Stimulated activated CD4-positive, alpha-beta T cell treated with anti-CD3 and anti-CD28 coated beads, Interleukin-12 subunit alpha, Interleukin-12 subunit beta, amount 100 ng/mL, for 48 hours (primary cell): ENCODE measurements at regions not wholly inside any gene's neighbourhood (a gene's known extent, or its start where the extent isn't known, plus 50 kb on each side); places are given as distances from the start of the nearest gene placed in this dataset.

ENCODE experiments used
- DNase-seq, 3 donors: peaks; one replicate each; pipeline ENCODE4 v3.0.0-alpha.2; 2020; ENCODE audit warnings: low read depth in 2 of 3, low spot score in 1 of 3

DNA sequence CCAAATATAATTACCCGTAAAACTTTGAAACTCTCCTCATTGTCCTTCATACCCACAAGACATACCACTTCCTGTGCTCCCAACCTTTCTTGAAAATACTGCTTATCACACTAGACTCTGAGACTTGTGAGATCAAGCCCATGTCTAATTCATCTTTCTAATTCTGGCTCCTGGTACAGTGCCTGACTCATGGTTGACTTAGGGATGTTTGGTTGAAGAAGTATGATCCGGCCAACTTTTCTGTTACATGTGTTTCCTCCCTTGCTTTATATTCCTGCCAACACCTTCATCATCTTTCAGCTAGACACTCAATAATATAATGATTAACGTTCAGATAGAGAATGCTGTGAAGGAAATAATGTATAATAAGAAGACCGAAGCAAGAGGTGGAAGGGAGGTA is 58.2 kb downstream of the MEX3B start:
- DNase-seq: no peak

DNA sequence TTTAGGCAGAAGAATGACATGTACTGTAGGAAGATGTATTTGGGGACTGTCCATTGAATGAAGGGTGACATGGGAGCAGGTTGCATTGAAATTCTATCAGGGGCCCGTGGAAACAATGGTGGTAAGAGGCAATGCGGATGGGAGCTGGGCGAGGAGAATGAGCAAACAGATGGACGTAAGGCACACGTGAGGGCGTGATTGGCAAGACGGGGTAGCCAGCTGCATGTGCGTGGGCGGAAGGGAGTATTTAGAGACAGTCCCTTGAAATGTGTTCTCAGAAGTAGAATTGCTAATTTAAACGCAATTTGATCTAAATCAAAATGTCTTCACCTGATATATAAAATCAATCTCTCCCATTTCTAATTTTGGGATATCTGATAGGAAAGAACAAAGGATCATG is 62.3 kb downstream of the MEX3B start:
- DNase-seq: no peak

DNA sequence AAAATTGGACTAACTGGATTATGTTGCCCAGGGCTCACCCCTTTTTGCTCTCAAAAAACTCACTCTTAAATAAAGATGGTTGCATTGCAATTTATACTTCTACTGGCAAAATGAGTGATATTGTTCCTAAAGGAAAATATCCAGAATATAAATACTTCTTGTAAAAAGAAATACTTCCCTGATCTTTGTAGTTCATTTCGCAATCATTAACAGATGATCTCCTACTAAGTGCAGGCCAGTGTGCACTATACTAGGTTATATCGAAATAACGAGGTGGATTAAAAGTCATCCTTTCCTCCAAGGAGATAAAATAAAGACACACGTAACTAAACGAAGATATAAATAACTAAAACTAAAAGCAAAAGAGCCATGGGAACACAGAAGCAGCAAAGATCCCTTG is 63.0 kb downstream of the MEX3B start:
- no peak for DNase-seq

DNA sequence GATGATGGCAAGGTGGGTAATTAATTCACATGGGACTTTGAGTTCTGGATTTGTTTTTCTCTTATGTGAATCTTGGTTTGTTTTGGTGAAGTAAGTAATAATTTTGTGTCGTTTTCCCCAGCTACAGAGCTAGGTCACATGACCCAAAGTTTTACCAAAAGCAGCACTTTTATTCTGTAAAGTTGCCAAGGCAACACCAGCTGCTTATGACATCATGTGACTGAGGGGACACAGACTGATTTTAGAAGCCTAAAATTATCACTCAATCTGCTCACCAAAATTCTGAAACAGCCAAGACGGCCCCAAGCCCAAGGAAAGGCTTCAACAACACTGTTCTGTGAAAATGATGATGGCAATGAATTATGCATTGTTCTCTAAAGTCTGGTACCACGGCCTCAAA is 63.9 kb downstream of the MEX3B start:
- DNase-seq: no peak

DNA sequence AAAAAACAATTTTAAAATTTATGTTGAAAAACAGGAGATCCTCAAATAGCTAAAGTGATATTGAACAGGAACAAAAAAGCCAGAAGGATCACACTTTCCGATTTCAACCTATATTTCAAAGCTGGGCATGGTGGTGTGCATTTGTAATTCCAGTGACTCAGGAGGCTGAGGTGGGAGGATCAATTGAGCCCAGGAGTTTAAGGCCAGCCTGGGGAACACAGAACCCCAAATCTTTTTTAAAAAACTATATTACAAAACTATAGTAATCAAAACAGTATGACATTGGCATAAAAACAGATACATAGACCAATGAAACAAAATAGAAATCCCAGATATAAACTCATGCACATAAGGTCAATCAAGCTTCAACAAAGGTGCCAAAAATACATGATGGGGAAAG is 68.4 kb downstream of the MEX3B start:
- DNase-seq: no peak

DNA sequence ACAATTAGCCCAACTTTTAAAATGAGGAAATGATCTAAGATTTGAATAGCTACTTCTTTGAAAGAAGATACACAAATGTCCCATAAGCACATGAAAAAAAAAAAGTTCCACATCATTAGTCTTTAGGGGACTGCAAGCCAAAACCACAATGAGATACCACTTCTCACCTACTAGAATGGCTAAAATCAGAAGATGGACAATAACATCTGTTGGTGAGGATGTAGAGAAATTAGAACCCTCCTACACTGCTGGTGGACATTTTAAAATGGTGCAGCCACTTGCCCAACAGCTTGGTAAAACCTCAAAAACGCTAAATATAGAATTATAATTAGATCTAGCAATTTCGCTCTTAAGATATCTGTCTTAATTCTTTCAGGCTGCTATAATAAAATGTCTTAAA is 77.1 kb downstream of the MEX3B start:
- no peak for DNase-seq

DNA sequence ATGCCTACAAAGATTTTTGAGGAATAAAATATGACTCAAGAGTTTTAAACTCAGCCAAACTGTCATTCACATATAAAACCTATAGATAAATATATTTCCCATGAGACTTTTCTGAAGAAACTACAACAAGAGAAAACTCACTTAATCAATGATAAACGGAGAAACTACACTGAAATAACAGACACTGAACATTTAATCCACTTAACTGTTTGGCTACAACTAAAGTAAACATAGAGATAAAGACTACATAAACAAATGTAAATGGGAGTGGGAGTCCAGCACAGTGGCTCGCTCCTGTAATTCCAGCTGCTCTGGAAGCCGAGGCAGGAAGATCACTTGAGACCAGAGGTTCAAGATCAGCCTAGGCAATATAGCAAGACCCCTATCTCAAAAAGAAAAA is 79.2 kb downstream of the MEX3B start:
- DNase-seq: no peak

DNA sequence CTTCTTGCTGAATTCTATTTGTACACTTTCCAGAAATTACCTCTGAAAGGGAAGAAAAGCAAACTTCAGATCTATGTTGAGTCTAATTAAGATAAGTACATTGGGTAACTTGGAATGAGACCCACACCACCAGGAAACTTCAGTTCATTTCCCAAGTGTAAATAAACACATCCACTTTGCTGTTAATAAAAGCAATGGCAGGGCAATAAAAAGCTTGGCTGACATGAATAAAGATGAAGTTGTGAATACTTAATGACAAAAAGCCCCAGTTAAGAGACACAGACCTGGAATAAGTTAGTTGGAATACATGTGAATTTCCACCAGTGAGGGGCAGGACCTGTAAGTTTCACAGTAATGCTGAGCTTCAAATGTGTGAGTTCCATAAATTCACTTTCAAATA is 83.3 kb downstream of the MEX3B start:
- no peak for DNase-seq

DNA sequence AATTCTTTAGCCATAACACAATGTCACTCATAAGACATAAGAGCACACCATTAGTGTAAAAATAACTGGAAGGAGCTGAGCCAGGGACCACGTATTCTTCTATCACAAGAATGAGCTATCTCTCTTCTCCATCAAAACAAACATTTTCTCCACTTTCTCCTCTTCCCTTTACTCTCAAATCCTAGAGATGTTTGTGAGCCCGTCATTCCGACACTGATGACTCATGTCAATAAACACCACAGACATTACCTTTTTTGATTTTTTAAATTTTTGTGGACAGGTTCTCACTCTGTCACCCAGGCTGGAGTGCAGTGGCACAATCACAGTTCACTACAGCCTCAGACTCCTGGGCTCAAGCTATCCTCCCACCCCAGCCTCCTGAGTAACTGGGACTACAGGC is 86.6 kb downstream of the MEX3B start:
- no peak for DNase-seq

DNA sequence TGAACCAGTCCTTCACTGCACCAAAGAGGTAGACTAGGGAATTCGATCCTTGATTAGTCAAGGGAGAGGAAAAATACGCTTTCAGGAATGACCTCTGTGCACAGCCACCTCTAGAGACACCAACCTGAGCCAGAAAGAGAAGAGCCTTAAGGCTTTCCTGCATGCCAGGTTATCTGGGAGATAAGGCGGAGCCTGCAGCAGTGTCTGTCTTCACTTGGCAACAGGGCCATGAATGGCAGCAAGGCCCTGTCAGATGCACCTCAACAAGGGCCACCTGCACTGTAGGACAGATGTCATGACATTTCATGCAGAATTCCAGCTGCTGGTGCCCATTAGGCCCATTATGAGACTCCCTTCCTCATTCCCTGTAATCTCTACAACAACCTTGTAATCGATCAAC is 88.1 kb downstream of the MEX3B start:
- DNase-seq: no peak

DNA sequence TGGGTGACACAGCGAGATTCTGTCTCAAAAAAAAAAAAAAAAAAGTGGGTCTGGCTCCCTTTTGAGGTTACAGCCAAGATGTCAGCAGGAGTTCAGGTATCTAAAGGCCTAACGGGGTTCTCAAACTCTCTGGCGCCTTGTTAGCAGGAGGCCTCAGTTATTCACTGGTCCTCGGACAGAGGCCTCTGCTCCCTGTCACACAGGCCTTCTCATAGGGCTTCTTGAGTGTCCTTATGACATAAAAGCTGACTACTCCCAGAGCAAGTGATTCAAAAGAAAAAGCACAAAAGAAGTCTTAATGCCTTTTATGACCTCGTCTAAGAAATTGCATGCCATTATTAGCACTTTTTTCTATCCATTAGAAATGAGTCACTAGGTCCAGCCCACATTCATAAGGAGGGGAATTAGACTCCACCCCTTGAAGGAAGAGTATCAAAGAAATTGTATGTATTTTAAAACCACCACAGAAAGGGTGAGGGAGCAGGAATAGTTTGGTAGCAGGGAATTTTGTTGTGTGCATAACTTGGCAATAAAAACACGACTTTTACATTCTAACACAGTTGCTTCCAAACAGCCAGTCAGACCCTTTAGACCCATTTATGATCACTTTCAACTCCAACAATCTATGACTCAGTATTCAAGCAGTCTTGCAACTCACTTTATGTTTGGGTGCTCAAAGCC is 90.3 kb downstream of the MEX3B start:
- DNase-seq: no peak

DNA sequence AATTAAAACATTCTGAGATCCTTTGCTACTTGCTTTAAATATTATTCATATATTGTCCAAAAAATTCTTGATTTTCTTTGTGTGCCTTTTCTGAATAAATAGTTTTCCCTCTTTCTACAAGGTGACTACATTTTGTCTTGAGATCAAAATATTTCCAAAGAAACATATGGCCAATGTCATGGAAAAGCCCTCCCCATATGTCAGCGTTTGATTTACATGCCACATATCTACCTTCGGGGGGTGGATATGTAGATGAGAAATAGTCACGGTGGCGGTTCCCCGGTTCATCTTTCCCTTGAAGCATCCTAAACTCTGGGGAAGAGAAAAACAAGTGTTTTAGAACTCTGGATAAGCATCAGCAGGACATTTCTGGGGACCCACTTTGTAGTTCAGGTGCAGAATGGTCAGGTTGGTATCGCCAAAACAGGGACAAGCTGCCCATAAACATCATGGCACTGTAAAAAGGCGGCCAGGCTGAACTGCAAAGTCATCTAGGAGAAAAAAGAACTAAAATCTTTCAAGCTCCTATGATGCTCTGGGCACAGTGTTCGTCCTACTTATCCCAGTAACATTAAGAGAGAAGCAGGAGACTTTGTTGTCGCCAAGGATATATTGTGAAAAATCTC is 91.5 kb downstream of the MEX3B start:
- DNase-seq: no peak

DNA sequence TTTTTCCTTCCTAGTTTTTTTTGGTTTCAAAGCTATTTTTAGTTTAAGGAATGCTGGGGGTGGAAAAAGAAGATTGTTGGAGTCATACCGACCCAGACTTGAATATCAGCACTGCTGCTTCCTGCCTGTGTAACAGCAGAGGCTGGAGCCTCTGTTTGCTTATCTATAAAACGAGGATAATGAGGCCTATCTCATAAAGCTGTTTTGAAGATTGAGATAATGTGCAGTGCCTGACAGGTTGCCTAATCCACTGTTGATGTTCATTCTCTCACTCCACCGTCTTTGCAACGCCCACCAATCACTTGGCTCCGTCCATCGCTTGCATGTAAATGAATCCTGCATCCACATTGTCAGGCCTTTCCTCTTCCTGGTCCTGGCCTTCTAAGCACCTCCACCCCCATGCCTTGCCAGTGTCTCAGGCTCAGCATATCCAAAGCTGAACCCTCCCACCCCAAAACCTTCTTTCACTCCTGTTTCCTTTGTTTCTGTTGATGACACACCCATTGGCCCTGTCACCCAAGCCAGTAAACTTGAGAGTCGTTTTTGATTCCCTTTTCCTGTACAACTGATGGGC is 94.9 kb downstream of the MEX3B start:
- DNase-seq: no peak

DNA sequence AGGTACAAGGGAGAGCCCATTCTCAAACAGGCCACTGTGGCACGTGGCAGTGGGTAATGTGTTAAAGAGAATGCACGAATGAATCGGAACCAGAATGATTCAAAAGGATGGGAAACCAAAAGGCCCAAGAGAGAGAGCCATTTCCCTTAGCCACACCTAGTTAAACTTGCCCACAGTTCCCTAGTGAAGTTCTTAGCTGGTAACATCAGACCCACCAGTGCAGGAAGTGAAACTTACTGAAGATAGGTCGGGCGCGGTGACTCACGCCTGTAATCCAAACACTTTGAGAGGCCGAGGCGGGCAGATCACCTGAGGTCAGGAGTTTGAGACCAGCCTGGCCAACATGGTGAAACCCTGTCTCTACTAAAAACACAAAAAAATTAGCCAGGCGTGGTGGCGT is 97.1 kb downstream of the MEX3B start:
- DNase-seq: no peak

DNA sequence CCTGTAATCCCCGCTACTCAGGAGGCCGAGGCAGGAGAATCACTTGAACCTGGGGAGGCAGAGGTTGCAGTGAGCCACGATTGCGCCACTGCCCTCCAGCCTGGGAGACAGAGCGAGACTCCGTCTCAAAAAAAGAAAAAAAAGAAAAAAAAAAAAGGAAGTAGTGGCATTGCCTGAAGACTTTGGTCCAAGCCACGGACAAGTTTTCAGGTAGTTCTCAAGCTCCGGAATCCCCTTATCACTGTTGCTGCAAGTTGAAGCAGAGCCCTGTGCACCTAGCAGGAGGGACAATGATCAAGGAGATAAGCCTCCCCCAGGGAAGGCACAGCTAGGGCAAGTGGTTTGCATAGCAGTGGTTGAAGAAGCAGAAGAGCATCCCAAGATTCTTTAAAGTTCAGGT is 97.6 kb downstream of the MEX3B start:
- DNase-seq: no peak

DNA sequence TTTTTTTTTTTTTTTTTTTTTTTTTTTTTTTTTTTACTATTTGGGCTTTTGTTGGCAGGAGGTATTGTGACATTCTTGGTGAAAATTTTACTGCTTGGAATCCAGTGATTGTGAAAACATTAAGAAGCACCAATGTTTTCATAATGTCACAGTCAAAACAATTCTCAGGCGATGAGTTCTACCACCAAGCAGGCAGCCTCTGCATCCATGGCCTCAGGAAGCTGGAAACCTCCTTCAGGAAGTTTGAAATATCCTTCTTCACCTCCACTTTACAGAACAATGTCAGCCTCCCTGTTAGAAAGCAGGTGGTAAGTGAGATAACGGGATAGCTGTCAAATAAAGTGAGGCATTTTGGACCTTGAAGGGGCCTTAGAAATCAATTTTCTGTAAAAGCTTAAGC is 98.3 kb downstream of the MEX3B start:
- no peak for DNase-seq

DNA sequence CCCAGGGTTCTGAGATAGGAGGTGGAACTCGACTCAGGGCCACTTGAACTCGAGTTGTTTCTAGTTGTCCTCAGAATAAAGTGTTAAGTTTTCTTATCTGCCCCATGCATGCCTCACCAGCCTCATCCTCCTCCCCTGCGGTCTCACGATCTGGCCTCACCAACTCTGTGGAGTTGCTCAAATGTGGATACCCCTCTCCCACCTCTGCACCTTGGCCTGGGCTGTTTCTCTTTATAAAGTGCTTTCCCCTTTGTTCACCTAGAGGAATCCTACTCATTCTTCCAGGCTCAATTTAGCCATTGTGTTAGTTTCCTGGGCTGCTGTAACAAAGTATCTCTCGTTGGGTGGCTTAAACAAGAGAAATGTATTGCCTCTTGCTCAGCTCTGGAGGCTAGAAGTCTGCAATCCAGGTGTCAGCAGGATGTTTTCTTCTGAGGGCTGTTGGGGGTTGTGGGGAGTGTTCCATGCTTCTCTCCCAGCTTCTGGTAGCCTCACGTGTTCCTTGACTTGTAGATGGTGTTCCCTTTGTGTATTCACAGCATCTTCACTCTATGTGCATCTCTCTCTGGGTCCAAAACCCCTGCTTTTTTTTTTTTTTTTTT is 100.7 kb downstream of the MEX3B start:
- no peak for DNase-seq

DNA sequence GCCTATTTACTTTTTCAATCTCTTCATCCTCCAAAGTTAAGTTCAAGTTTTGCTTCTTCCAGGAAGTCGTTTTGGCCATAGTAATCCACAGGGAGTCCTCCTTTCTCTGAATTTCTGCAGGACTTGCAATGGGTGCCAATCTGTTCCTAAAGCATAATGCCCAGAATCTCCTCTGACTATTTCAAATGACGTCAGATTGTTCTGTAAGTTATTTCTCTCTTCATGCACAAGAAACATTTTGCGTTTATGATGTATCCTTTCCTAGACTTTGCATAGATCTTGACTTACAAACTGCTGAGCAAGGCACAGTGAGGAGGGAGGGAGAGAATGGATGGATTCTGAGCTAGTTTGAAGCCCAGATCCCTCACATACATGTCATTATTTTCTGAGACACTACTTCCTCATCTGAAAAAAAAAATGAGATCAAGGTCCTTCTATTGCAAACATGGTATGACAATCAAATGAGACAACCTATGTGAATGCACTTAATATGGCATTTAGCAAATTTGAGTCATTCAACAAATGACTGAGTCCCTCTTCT is 103.1 kb downstream of the MEX3B start:
- DNase-seq: no peak

DNA sequence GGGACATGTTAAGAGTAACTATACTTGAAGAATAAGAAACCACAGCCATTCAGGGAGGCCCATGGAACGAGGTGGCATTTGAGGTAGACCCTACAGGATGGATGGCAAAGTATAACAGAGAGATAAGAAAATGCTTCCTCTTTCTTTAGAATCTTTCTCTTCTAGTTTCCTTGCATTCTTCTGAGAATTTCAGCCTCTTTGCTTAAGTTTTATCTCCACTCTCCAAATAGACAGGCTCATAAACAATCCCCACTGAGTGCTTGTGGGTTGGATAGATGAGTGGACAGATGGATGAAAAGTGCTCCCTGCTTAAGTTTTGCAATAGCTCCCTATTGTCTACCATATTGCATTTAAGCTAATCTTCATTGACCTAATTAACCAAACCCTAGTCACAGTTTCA is 103.7 kb downstream of the MEX3B start:
- no peak for DNase-seq

DNA sequence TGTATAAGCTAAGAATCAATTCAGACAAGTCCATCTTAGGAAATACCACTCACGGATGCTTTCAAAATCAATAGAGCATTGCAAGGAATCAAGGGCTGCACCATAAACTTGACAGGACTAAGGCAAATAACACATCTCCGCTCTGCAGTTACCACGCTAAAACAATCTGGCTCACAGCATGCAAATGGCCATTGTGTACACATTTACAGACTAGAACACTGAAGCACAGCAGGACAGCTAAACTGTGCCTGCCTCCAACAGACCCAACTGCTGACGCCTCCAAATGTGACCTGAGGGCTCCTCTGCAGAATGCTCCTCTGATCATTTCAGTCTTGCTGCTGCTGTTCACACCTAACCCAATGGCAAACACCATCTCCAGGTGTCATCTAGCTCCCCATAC is 104.3 kb downstream of the MEX3B start:
- no peak for DNase-seq

DNA sequence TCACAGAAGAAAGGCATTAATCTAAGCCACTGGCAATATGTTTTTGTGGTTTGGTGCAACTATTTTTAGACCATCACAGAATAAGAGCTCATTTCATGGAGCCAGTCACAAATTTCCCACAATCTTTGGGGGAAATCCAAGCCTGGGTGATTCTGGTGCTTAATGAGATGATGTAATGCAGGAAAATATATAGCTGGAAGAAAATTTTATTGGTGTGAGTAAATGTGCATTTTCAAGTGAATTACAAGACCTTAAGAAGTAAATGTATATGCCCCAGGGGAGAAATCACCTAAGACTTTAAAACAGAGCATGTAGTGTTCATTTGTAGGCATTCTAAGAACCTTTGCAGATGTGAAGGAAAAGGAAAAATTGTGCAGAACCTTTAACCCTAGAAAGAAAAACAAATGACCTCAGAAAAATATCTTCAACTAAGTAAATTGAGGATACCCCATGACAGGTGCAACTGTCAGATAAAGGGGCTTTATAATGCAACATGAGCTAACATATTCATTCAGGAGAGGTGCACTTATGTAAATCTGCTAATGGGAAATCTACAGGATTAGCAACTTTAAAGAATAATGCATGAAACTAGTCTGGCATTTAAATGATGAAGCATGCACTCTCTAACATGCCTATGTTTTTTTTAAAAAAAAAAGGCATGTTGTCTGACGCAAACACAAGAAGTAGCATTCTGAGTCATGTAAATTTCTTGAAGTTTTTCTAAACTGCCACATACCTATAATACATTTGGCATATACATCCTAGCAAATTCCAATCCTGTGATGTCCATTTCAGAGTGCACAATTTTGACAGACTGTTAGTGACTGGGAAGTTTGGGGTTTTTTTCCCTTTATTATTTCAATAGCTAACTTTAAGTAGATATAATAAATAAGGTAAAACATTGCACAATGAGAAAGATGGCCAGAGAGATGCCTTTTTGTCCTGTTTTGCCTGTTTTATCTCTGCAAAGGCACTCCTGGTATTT is 105.1 kb downstream of the MEX3B start:
- no peak for DNase-seq
